RCC 7860 (cell line): ENCODE measurements at regions not wholly inside any gene's neighbourhood (a gene's known extent, or its start where the extent isn't known, plus 50 kb on each side); places are given as distances from the start of the nearest gene placed in this dataset.
A peak's percentile ranks its signal among the peaks of the same experiment; 100 is the strongest.

Source experiments
- DNase-seq: peaks from one replicate; pipeline ENCODE4 v3.0.0-alpha.2; 2015; ENCODE audit warnings: low spot score
- FAIRE-seq: peaks from 2 replicates; lab custom pipeline; 2012; peaks lifted over from hg19 to GRCh38; lab: Jason Lieb, UNC

DNA sequence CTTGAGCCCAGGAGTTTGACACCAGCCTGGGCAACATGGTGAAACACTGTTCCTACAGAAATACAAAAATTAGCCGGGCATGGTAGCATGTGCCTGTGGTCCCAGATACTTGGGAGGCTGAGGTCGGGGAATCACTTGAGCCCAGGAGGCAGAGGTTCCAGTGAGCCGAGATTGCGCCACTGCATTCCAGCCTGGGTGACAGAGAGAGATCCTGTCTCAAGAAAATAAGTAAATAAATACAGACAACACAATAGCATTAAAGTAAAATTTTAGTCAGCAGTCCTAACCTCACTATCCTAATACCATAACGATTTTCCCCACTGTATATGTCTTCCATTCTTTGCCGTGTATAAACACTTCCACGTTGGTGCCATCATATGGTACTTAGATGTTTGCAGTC is 83.0 kb upstream of the MBOAT2 start:
- FAIRE-seq = no peak
- DNase-seq = no peak

DNA sequence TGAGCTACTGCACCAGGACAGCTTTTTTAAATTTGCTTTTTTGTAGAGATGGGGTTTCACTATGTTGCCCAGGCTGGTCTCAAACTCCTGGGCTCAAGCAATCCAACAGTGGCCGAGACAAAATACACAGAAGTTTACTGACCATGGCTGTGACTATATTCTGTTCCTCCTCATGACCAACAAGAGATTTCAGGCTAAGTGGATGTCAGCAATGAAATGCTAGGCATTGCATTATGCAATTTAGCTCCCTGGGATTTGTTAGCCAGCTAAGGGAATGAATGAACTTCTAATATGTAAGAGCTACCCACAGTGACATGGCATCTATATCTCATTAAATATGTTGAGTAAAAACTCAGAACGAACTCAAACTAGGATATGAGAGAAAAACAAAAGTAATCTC is 81.9 kb upstream of the MBOAT2 start:
- DNase-seq (no peak), FAIRE-seq (no peak)

DNA sequence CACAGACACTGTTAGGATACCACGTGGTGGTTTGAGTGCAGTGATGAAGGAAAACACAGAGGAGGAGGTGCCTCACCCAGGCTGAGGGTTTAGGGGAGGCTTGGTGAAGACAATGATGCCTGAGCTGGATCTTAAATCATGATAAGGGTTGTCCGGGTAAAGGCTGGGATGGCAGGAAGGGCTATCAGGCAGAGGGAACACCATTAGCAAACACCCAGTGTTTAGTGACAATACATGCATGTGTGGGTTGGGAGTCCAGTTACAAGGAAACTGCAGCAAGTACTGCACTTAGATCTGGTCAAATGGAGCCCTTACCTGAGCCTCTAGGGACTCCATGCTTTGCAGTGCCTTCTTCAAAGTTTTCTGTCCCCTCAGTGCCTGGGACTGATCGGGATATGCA is 79.8 kb upstream of the MBOAT2 start:
- DNase-seq (no peak), FAIRE-seq (no peak)

DNA sequence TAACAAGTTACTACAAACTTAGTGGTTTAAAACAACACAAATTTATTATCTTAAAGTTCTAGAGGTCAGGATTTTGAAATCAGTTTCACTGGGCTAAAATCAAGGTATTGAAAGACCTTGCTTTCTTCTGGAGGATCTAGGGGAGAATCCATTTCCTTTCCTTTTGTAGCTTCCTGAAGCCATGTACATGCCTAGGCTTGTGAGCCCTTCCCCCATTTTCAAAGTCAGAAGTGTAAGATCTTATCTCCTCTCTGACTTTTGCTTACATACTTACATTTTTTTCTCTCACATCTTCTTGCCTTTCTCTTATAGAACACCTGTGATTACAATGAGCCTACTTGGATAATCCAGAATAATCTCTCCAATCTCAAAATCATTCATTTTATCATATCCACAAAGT is 78.7 kb upstream of the MBOAT2 start:
- DNase-seq (no peak), FAIRE-seq (no peak)

DNA sequence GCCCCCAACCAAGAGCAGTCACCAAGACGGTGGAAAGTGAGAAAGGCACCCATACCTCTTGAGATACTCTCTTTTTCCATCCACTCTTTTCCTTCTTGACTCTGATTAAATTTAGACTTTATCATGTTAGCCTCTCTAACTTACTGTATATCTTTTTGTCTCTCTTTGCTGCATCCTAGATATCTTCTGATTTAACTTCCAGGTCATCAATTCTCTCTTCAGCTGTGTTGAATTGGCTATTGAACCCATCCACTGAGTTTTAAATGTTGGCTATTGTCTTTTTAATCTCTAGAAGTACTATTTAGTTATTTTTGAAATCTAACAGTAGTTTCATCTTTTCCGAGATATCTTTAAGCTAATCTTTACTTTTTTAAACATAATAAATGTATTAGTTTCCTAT is 78.3 kb upstream of the MBOAT2 start:
- FAIRE-seq (no peak), DNase-seq (no peak)

DNA sequence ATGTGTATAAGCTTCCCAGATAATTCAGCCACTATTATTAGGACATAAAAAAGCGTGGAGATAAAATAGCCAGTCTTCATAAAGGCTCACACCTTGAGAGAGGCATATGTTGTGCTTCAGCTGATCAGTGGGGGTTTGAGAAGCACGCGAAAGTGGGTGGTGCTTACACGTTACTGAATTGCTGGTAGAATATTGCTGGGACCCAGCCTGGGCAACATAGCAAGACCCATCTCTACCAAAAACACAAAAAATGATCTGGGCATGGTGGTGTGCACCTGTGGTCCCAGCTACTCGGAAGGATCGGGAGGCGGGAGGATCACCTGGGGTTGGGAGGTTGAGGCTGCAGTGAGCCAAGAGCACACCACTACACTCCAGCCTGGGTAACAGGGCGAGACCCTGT is 74.9 kb upstream of the MBOAT2 start:
- DNase-seq = no peak
- FAIRE-seq = no peak

DNA sequence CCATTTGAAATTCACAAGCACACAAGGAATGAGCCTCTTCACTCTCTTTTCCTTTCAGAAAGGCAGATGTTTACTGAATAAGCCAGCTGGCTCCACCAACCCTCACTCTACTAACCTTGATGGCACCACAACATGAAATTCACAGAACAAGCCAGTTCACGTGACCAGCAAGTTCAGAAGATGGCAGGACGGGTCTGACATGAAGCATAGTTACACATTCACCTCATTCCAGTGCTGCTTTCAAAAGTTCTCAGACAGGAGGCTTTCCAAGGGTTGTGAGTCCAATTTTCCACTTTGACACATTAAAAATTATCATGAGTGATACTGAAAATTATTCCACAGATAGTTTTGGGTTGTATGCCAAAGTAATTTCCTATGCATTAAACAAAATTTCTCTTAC is 74.2 kb upstream of the MBOAT2 start:
- FAIRE-seq = no peak
- no peak for DNase-seq

DNA sequence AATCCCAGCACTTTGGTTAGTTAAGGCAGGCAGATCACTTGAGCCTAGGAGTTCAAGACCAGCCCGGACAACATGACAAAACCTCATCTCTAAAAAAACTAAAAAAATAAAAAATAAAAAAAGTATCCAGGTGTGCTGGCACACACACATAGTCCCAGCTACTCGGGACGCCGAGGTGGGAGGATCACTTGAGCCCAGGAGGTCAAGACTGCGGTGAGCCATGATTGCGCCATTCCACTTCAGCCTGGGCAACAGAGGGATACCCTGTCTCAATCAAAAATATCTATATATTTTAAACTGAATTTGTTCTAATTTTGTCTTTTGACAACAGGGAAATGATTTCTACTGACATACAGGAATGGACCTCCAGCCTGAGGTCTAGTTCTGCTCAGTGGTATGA is 73.3 kb upstream of the MBOAT2 start:
- no peak for DNase-seq

DNA sequence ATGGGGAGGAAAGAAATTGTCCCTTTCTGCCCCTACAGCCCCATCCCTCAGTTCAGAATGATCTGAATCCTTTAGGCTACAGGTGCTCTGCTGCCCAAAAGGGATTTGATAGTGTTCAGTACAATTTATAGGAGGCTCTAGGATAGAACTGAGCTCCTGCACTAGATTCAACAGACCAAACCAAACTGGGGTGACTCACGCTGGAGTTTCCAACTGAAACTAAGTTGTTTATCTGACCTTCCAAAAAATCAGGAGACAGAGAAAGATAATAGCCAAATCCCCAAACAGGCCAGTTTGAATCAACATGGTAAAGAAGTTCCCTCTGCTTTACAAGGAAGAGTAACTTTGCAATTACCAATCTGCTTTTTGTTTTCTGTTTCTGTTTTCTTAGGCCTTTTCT is 72.7 kb upstream of the MBOAT2 start:
- FAIRE-seq (no peak), DNase-seq (no peak)

More for the DNA sequence above, 73.3 kb upstream of the MBOAT2 start:
- no peak for FAIRE-seq

DNA sequence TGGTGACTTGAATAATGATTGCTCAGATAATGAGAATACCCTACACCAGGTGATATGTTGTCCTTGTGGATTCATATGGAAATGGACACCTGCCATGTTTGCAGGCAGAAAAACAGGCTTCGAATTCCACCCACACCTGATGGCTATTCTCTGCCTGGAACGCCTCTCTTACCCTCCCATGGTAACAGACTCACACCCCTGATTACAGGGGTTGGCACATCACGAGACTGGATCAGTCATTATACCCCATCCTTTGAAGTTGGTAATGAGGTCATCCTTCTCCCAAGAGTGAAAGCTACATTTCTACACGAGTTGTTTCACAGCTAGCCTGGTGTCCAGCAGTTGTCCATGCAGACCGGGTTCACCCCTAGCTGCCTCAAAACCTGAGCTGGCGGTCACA is 71.4 kb upstream of the MBOAT2 start:
- no peak for FAIRE-seq
- DNase-seq = no peak

DNA sequence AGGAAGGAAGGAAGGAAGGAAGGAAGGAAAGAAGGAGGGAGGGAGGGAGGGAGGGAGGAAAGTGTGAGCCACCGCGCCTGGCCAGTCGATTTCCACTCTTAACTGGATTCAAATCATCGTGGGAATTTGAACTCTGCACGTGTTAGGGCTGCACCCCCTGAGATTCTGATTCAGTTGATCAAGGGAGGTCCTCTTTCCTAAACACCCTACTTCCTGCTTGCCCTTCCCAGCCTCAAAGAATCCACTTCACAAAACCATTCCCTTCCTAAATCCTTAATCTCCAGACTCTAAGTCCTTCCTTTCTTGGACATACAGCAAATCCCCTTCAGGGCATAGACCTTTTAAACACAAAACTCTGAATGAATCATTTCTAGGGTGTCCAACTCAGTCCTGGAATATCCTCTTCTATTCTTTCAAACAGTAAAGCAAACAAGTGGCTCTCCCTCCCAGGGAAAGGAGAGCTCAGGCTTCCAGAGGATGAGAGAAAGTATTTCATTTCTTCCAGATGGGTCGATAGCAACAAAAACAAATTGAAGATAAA is 68.2 kb upstream of the MBOAT2 start:
- FAIRE-seq = no peak
- DNase-seq = no peak

DNA sequence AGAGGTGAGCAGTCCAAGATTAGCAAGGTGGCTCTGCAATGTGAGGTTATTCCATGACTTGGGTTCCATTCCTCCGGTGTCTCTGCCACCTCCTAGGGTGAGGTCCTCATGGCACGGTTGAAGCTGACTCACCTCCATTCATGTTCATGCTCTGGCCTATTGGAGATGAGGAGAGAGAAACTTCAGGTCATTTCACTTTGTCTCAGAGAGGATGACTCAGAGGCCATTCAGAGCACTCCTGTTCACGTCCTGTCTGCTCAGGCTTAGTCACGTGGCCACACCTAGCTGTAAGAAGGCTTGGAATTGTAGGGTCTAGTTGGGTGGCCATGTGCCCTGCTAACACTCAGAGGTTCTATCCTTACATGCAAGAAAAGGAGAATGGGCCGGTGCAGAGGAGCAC is 67.5 kb upstream of the MBOAT2 start:
- FAIRE-seq (peak; percentile 97), DNase-seq (peak; percentile 99)

DNA sequence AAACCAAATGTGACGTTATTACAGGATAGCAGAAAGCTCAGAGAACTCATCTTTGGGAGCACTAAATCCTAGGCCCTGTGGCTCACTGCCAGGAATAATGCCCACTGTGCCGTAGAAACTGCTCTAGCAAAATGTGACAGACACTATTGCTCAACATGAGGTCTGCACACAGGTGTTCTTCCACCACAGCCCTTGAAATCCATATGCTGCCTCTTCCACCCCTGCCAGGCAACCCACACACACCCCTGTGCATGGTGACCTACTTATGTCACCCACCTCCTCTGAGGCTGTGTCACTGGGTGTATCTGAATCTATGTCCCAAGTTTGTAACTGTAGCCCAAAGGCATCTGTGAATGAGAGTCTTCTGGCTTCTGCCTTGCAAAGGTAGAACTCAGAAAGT is 66.1 kb upstream of the MBOAT2 start:
- DNase-seq (no peak), FAIRE-seq (no peak)

DNA sequence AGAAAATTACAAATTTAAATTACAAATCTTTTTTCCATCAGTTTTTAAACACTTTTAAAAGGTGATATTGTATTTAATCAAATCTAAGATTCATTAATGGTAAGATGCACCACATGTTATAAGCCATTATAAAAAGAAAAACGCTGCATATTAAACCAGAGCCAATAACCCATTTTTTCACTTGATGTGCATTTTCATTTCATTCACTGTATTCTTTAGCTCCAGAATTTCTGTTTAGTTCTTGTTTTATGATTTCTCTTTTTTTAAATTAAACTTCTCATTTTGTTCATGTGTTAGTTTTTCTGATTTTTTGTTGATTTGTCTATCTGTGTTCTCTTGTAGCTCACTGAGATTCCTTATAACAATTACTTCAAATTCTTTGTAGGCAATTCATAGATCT is 62.4 kb upstream of the MBOAT2 start:
- DNase-seq = no peak
- FAIRE-seq = no peak

DNA sequence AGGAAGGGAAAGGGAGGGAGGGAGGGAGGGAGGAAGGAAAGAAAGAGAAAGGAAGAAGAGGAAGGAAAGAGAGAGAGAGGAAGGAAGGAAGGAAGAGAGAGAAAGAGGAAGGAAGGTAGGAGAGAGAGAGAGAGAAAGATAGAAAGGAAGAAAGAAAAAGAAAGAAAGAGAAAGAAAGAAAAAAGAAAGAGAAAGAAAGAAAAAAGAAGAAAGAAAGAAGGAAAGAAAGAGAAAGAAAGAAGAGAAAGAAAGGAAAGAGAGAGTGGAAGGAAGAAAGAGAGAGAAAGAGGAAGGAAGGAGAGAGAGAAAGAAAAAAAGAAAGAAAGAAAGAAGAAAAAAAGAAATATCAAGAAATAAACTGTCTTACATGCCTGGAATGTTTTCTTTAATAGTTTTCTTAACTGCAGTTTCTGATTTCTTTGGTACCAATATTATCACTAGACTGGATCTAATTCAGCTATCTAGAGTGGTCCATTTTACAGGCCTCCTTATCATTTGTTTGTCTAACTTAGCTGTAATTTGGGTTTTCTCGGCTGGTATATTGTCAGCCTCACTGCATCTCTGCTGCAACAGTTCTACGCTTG is 59.6 kb upstream of the MBOAT2 start:
- FAIRE-seq (no peak), DNase-seq (no peak)

DNA sequence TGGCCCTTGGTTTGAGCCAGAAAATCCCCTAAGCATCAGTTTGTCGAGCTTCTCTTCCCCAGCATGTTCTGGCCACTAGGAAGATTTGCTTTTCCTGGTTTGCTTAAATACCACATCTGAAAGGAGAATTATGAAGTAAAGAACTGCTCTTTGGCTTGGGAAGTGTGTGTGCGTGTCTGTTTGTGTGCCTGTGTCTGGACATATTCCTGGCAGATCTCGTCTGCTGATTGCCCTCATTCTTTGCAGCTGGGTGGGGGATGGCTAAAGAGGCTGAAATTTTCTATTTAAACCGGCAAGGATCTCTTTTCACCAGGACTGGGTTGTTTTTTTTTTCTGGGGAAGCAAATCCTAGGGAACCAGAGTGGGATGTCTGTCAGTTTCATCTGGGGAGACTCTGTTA is 57.3 kb upstream of the MBOAT2 start:
- FAIRE-seq (no peak), DNase-seq (no peak)

DNA sequence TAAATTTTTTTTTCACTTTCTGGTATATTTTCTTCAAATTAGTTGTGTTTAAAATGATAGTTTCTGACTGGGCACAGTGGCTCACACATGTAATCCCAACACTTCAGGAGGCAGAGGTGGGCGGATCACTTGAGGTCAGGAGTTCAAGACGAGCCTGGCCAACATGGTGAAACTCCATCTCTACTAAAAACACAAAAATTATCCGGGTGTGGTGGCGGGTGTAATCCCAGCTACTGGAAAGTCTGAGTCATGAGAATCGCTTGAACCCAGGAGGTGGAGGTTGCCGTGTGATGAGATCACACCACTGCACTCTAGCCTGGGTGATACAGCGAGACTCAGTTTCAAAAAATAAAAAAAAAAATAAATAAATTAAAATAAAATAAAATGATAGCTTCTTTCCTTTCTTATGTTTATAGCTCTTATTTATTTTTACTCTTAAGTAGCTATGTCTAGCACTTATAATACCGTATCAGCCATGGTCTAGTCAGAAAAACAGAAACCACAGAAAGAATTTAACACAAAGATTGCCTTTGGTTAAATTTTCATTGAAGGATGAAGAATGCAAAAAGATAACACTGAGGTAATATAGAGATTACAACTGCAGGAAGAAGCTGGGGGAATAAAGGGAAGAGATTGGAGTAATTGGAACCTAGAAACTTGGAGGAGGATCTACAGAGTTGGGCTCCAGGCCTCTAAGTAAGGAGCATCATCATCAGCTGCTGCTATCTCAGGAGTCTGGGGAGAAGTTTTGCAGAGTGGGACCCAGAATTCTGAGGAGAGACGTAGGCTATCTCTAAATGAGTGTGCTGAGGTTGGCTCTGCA is 54.7 kb upstream of the MBOAT2 start:
- FAIRE-seq (peak; percentile 96), DNase-seq (peak; percentile 92)

DNA sequence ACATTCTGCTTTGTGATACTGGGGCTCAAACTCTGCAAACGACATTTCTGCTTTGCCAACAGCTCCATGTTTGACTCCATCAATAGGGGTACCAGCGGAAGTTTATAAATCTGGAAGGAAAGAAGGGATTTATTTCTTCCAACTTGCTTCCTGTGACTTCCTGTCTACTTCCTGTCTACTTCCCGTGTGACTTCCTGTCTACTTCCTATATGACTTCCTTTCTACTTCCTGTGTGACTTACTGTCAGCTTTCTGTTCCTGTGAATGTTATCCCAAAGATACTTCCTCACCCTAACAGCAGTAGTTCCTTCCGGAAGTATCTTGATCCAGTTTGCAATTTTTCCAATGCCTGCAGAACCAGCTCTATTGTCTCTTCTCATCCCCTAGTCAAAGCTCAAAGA is 52.0 kb upstream of the MBOAT2 start:
- DNase-seq (no peak), FAIRE-seq (no peak)

DNA sequence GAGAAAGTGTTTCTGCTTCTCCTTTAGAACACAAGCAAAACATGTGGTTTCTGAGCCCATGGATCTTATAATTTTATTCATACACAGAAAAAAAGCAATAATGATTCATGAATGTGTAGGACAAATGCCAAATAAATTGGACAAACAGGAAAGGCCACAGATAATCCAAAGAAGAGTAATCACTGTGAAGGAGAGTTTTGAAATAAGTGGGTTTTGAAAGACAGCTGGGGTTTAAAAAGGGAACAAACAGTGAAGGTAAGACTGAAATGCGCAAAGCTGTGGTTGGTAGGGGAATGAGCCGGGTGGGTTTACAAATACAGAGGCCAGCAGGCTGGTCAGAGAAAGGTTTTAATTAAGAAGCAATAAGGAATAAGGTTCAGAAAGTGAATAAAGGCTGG is 50.0 kb upstream of the MBOAT2 start:
- no peak for DNase-seq
- no peak for FAIRE-seq
